IPS DF 6.9 (cell line): ENCODE measurements at regions not wholly inside any gene's neighbourhood (a gene's known extent, or its start where the extent isn't known, plus 50 kb on each side); places are given as distances from the start of the nearest gene placed in this dataset.
"Not testable (repeated sequence)": the region's sequence is repeated elsewhere in the genome, so short reads cannot be mapped to it uniquely, and the experiment has no call there.

Experiments
- DNase-seq: peaks from one replicate; pipeline ENCODE4 v3.0.0-alpha.2; 2013; ENCODE audit warnings: low read depth, low spot score
- H3K27ac ChIP-seq: one replicate; pipeline ENCODE4 v1.5.1; 2013; ENCODE audit warnings: low read length, control low read depth
- H3K27me3 ChIP-seq: 2 replicates; pipeline ENCODE4 v1.6.1; 2013; ENCODE audit warnings: mild to moderate bottlenecking, low read length; ENCODE audit not compliant: control insufficient read depth, insufficient read depth
- H3K36me3 ChIP-seq: 2 replicates; pipeline ENCODE4 v1.6.1; 2013; ENCODE audit warnings: low read length; ENCODE audit not compliant: control insufficient read depth, insufficient read depth
- H3K4me1 ChIP-seq: 2 replicates; pipeline ENCODE4 v1.6.1; 2013; ENCODE audit warnings: low read length; ENCODE audit not compliant: control insufficient read depth, insufficient read depth
- H3K4me3 ChIP-seq: 2 replicates; pipeline ENCODE4 v1.5.1; 2013; ENCODE audit warnings: mild to moderate bottlenecking, low read length
- H3K9me3 ChIP-seq: 2 replicates; pipeline ENCODE4 v1.6.1; 2013; ENCODE audit warnings: low read length, inconsistent platforms; ENCODE audit not compliant: control insufficient read depth, insufficient read depth
- WGBS: extraction: QIAGEN DNeasy Blood & Tissue Kit; methylation state at CpG from one replicate; pipeline ENCODE4 v1.1.7; 2013; ENCODE audit warnings: mixed read lengths, missing lambda C conversion rate; ENCODE audit not compliant: insufficient read length, insufficient coverage; 5-methylcytosine and 5-hydroxymethylcytosine counted together

DNA sequence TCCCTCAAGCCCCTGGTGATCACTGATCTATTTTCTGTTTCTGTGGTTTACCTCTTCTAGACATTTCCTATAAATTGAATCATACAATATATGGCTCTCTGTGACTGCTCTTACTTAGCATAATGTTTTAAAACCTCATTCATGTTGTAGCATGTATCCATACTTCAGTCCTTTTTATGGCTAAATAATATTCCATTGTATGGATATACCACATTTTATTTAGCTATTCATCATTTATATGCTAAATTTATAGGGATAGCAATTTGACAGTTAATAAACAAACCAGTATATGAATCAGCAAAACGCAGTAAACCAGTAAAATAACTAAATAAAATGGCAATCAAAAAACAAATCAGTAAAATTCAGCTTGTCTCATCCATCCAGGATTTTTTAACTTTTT lies 286.1 kb upstream of the HNRNPA3 start:
- WGBS = no CpG with 5 or more reads among the region's 1 CpG

GRCh38 chr2:176929387-176929786 lies 283.2 kb upstream of the HNRNPA3 start:
- no CpG with 5 or more reads among the region's 2 CpGs for WGBS
- not testable (repeated sequence) for H3K27me3 ChIP-seq, DNase-seq, H3K4me3 ChIP-seq, H3K4me1 ChIP-seq, H3K27ac ChIP-seq, H3K9me3 ChIP-seq, H3K36me3 ChIP-seq

More for the DNA sequence above, 286.1 kb upstream of the HNRNPA3 start:
- no peak overlapping the region for H3K27ac ChIP-seq
- no peaks in the 10 kb centered on the region for H3K27me3 ChIP-seq
- no peak overlapping the region for H3K4me3 ChIP-seq
- H3K36me3 ChIP-seq = no peaks in the 10 kb centered on the region
- no peaks in the 10 kb centered on the region for H3K9me3 ChIP-seq
- no peak for DNase-seq
- no peaks in the 10 kb centered on the region for H3K4me1 ChIP-seq

DNA sequence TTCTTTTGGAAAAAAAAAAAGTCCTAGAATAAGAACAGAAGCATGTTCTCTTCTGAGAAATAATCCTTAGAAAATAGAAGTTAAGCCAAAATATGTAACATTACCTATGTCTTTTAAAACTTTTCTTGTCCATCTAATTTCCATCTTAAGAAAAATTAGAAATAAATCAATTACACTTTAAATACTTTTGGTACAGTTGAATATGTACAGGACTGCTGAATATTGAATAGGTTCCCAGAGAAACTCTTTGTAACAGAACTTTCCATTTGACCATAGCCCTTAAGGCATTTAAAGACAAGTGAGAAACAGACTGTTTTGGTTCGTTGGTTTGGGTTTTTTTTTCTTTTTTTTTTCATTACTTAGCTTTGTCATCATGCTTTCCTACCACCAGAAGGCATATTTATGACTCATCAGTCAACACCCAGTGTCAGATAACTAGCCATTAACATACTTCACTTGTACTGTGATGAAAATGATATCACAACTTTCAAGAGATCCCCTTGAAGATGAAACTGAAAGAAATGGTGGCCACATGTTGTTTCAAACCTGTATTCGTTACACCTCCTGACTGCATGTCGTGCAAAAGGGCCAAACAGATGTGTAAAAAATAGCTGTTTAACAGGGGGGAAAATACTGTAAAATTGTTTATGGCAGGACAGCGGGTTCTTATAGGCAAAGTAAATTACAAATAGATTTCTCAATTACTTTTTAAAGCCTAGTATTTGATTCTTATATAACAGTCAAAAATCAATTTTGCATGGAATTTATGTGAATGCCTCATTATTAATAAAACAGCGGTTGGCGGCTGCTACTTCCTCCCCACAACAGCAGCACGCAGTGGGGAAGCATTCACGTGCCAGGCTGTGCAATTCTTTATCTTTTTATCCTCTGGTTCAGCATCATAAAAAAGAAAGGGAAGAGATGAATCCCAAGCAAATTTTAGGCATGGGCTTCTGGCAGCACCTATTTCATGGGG lies 280.7 kb upstream of the HNRNPA3 start:
- no peak overlapping the region for H3K4me3 ChIP-seq
- no peaks in the 10 kb centered on the region for H3K4me1 ChIP-seq
- no peak for DNase-seq
- H3K27me3 ChIP-seq = no peaks in the 10 kb centered on the region
- H3K27ac ChIP-seq = no peak overlapping the region
- no peaks in the 10 kb centered on the region for H3K9me3 ChIP-seq
- no peaks in the 10 kb centered on the region for H3K36me3 ChIP-seq
- no CpG with 5 or more reads among the region's 8 CpGs for WGBS

- no peak for DNase-seq
- no peaks in the 10 kb centered on the region for H3K27me3 ChIP-seq
- H3K4me1 ChIP-seq = no peaks in the 10 kb centered on the region
These were observed 278.5 kb upstream of the HNRNPA3 start for GRCh38 chr2:176934131-176934530.

GRCh38 chr2:176934869-176935415 lies 277.7 kb upstream of the HNRNPA3 start:
- Histone ChIP-seq H3K27ac (no peak overlapping the region), H3K4me3 (no peak overlapping the region), H3K4me1 (no peaks in the 10 kb centered on the region), H3K27me3 (no peaks in the 10 kb centered on the region), H3K36me3 (no peaks in the 10 kb centered on the region), H3K9me3 (no peaks in the 10 kb centered on the region)
- DNase-seq = no peak
- WGBS = no CpG with 5 or more reads among the region's 7 CpGs

More at GRCh38 chr2:176934131-176934530, 278.5 kb upstream of the HNRNPA3 start:
- WGBS = no CpG with 5 or more reads among the region's 5 CpGs
- no peaks in the 10 kb centered on the region for H3K9me3 ChIP-seq
- no peaks in the 10 kb centered on the region for H3K36me3 ChIP-seq
- no peak overlapping the region for H3K4me3 ChIP-seq
- no peak overlapping the region for H3K27ac ChIP-seq

DNA sequence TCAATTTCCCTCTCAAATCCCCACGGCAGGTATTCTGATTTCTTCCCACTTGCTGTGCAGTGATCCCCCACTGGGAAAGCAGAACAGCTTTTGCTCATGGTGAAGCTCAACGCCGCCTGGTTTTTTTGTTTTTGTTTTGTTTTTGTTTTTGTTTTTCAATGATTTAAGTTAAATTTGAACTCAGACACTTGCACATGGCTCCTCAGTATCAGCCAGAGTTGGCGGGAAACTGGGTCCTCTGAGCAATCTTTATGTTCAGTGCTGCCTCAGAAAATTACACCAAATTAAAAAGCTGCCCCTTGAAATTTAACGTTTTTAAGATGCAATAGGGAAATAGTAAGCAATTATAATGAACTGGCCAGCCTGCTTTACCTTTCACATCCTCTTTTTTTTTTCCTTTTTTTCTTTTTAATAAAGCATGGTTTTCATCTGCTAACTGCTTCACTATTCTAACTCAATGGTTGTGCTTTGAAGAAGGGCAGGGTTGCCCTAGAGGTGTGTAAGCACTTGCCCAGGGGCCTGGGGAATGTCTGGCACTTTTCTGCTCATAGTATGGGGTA lies 277.0 kb upstream of the HNRNPA3 start:
- DNase-seq = no peak
- Histone ChIP-seq H3K9me3 (no peaks in the 10 kb centered on the region), H3K27ac (no peak overlapping the region), H3K36me3 (no peaks in the 10 kb centered on the region), H3K27me3 (no peaks in the 10 kb centered on the region), H3K4me3 (no peak overlapping the region), H3K4me1 (no peaks in the 10 kb centered on the region)
- WGBS = no CpG with 5 or more reads among the region's 5 CpGs

GRCh38 chr2:176936410-176936809 lies 276.2 kb upstream of the HNRNPA3 start:
- Histone ChIP-seq H3K36me3 (no peaks in the 10 kb centered on the region), H3K4me1 (no peaks in the 10 kb centered on the region), H3K27me3 (no peaks in the 10 kb centered on the region), H3K4me3 (no peak overlapping the region), H3K27ac (no peak overlapping the region), H3K9me3 (no peaks in the 10 kb centered on the region)
- no peak for DNase-seq
- no CpG with 5 or more reads among the region's 3 CpGs for WGBS

GRCh38 chr2:176944998-176945397 lies 267.6 kb upstream of the HNRNPA3 start:
- no peak overlapping the region for H3K27ac ChIP-seq
- no peaks in the 10 kb centered on the region; the same call in 1 of the 2 replicates for H3K9me3 ChIP-seq
- H3K4me3 ChIP-seq = no peak overlapping the region
- no peaks in the 10 kb centered on the region for H3K4me1 ChIP-seq
- WGBS = no CpG with 5 or more reads among the region's 3 CpGs
- H3K27me3 ChIP-seq = no peaks in the 10 kb centered on the region
- H3K36me3 ChIP-seq = no peaks in the 10 kb centered on the region
- DNase-seq = no peak

- no peaks in the 10 kb centered on the region for H3K4me1 ChIP-seq
- H3K9me3 ChIP-seq = no peaks in the 10 kb centered on the region; the same call in 1 of the 2 replicates
- H3K27ac ChIP-seq = no peak overlapping the region
- no peaks in the 10 kb centered on the region for H3K36me3 ChIP-seq
- H3K27me3 ChIP-seq = no peaks in the 10 kb centered on the region
- DNase-seq = no peak
- WGBS = no CpG with 5 or more reads among the region's 1 CpG
- H3K4me3 ChIP-seq = no peak overlapping the region
These were observed 264.8 kb upstream of the HNRNPA3 start for GRCh38 chr2:176947754-176948153.

GRCh38 chr2:176951218-176951617 lies 261.4 kb upstream of the HNRNPA3 start:
- H3K36me3 ChIP-seq, H3K27me3 ChIP-seq, H3K4me3 ChIP-seq, H3K27ac ChIP-seq, H3K4me1 ChIP-seq, H3K9me3 ChIP-seq, DNase-seq: not testable (repeated sequence)
- no CpG with 5 or more reads among the region's 3 CpGs for WGBS
